ENCODE measurements at regions not wholly inside any gene's neighbourhood (a gene's known extent, or its start where the extent isn't known, plus 50 kb on each side); places are given as distances from the start of the nearest gene placed in this dataset.
A peak's percentile ranks its signal among the peaks of the same experiment; 100 is the strongest.

- no peak for DNase-seq (ENCODE audit: low read depth)
Measured at GRCh38 chr15:85307687-85308045, 72.7 kb upstream of the AKAP13 start.

GRCh38 chr15:85311647-85312046 lies 68.8 kb upstream of the AKAP13 start:
- no peak for DNase-seq (ENCODE audit: low read depth)

- no peak for DNase-seq (ENCODE audit: low read depth)
Measured at GRCh38 chr15:85312486-85312885, 67.9 kb upstream of the AKAP13 start.

- no peak for DNase-seq (ENCODE audit: low read depth)
Measured at GRCh38 chr15:85312929-85313331, 67.5 kb upstream of the AKAP13 start.

GRCh38 chr15:85313339-85313738 lies 67.1 kb upstream of the AKAP13 start:
- DNase-seq (ENCODE audit: low read depth), result no peak

- no peak for DNase-seq (ENCODE audit: low read depth)
Measured at GRCh38 chr15:85314146-85314545, 66.3 kb upstream of the AKAP13 start.

- no peak for DNase-seq (ENCODE audit: low read depth)
Measured at GRCh38 chr15:85314633-85315032, 65.8 kb upstream of the AKAP13 start.

- DNase-seq (ENCODE audit: low read depth), result no peak
Measured at GRCh38 chr15:85316244-85316934, 64.0 kb upstream of the AKAP13 start.

GRCh38 chr15:85318048-85318731 lies 62.2 kb upstream of the AKAP13 start:
- DNase-seq (ENCODE audit: low read depth), result peak; percentile 94

- DNase-seq (ENCODE audit: low read depth), result no peak
Measured at GRCh38 chr15:85318732-85319076, 61.7 kb upstream of the AKAP13 start.

GRCh38 chr15:85324202-85324601 lies 56.2 kb upstream of the AKAP13 start:
- no peak for DNase-seq (ENCODE audit: low read depth)

- no peak for DNase-seq (ENCODE audit: low read depth)
Measured at GRCh38 chr15:85325834-85326233, 54.6 kb upstream of the AKAP13 start.

- no peak for DNase-seq (ENCODE audit: low read depth)
Measured at GRCh38 chr15:85326291-85326690, 54.1 kb upstream of the AKAP13 start.

- no peak for DNase-seq (ENCODE audit: low read depth)
Measured at GRCh38 chr15:85327820-85328219, 52.6 kb upstream of the AKAP13 start.

GRCh38 chr15:85329561-85330422 lies 50.6 kb upstream of the AKAP13 start:
- DNase-seq (ENCODE audit: low read depth), result no peak
